Stimulated activated CD4-positive, alpha-beta T cell treated with anti-CD3 and anti-CD28 coated beads, Interleukin-12 subunit alpha, Interleukin-12 subunit beta, amount 100 ng/mL, for 48 hours (primary cell): ENCODE measurements at regions not wholly inside any gene's neighbourhood (a gene's known extent, or its start where the extent isn't known, plus 50 kb on each side); places are given as distances from the start of the nearest gene placed in this dataset.
"Not testable (repeated sequence)": the region's sequence is repeated elsewhere in the genome, so short reads cannot be mapped to it uniquely, and the experiment has no call there.

Experiments used
- DNase-seq, 3 donors: peaks; one replicate each; pipeline ENCODE4 v3.0.0-alpha.2; 2020; ENCODE audit warnings: low read depth in 2 of 3, low spot score in 1 of 3

- no peak for DNase-seq
These were observed 138.0 kb upstream of the HS3ST2 start for GRCh38 chr16:22675745-22676540.

DNA sequence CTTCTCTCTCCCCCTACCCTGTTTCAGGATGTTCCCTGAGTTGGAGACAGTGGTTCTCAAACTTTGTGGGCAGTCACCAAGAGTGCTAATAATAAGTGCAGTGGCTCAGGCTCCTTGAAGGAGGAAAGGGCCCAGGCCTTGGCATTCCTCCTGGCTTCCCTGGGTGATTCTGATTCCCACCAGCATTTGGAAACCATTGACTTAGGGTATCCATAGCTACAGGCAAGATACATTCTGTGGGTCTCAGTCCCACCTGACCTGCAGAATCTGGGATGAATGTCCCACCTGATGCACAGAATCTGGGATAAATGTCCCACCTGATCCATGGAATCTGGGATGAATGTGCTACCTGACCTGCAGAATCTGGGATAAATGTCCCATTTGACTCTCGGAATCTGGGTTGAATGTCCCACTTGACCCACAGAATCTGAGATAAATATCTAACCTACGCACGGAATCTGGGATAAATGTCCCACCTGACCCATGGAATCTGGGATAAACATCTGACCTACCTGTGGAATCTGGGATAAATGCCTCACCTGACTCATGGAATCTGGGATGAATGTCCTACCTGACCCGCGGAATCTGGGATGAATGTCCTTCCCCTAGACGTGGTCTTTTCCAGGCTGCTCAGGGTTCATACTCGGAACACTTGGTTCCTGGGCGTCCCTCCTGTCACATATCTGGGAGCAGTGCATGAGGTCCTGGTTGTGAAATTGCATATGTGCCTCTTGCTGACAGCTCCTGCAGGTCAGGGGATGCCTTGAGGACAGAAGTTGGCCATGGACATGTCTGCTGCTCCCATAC is 136.7 kb upstream of the HS3ST2 start:
- no peak for DNase-seq

DNA sequence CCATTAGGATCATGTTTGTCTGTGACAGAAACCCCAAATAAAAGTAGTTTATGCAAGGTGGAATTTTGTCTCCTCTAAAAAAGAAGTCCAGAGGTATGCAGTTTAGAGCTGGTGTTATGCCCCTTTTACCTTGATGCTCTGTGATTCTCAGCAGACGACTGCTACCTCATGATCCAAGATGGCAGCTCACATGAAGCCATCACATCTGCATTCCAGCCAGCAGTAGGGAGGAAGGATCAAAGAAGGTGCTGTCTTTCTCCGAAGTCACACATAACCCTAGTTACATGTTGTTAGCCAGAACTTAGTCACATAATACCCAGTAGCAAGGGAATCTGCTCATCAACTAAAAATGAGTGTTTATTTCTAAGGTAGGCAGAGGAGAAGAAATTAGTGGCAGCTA is 135.7 kb upstream of the HS3ST2 start:
- DNase-seq, result no peak

GRCh38 chr16:22681554-22682291 is 132.2 kb upstream of the HS3ST2 start:
- no peak for DNase-seq

- DNase-seq, result no peak
These were observed 130.7 kb upstream of the HS3ST2 start for GRCh38 chr16:22683258-22683657.

- no peak for DNase-seq
These were observed 130.0 kb upstream of the HS3ST2 start for GRCh38 chr16:22683730-22684573.

GRCh38 chr16:22684574-22685458 is 129.1 kb upstream of the HS3ST2 start:
- DNase-seq, result no peak

GRCh38 chr16:22685459-22685830 is 128.5 kb upstream of the HS3ST2 start:
- DNase-seq, result no peak

GRCh38 chr16:22687031-22687530 is 126.9 kb upstream of the HS3ST2 start:
- DNase-seq, result no peak

GRCh38 chr16:22688463-22688862 is 125.5 kb upstream of the HS3ST2 start:
- no peak for DNase-seq

DNA sequence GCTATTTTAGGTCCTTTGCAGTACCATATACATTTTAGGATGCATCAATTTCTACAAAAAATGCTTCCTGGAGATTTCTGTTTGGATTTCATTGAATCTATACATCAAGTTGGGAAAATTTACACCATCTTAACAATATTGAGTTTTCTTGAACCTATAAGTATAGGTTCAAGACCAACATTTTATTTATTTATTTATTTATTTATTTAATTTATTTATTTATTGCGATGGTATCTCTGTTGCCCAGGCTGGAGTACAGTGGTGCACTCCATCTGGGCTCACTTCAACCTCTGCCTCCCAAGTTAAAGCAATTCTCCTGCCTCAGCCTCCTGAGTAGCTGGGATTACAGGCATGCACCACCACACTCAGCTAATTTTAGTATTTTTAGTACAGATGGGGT is 125.0 kb upstream of the HS3ST2 start:
- no peak for DNase-seq

DNA sequence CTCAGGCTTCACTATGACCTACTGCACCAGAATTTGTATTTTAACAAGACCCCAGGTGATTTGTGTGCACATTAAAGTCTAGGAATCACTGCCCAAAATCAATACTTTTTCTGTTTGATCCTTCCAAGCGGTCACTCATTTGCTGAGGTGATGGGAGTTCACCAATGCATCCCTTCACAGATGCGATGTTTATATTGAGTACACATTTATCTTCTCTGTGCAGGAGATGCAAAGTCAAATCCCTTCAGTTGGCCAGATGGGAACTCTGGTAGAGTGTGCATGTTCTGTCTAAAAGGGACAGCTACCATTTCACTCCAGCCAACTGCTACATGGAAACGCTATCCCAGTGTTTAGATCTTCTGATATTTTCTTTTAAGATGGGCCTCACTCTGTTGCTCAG is 122.6 kb upstream of the HS3ST2 start:
- no peak for DNase-seq

GRCh38 chr16:22692034-22692433 is 121.9 kb upstream of the HS3ST2 start:
- no peak for DNase-seq

GRCh38 chr16:22692916-22693637 is 120.9 kb upstream of the HS3ST2 start:
- DNase-seq, result no peak

DNA sequence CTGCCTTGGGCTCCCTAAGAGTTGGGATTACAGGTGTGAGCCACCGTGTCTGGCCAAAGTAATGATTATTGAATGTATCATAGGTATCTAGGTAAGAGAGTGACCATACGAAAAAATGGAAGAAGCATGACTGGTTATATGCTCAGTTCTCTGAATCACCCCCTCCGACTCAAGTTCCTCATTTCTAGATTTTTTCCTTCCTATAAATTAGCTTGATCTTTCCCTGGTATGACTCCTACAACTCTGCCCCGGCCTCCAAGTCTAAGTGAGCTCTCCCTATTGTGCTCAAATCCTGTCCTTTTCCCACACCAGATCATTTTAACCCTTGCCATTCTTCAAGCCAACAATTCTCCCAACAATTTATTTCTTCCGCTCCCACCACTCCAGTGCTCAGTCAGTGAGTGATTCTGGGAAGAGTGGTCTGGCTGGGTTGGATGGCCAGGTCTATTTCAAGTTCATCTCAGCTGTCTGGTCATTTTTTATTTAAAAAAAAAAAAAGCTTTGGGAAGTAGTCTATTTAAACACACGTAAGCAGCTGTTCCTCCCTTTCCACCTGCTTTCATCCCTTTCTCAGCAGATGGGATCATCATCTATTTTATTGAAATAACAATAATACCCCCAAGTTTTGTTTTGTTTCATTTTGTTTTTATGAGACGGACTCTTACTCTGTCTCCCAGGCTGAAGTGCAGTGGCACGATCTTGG is 120.2 kb upstream of the HS3ST2 start:
- no peak for DNase-seq

GRCh38 chr16:22694887-22695382 is 119.0 kb upstream of the HS3ST2 start:
- DNase-seq, result no peak

DNA sequence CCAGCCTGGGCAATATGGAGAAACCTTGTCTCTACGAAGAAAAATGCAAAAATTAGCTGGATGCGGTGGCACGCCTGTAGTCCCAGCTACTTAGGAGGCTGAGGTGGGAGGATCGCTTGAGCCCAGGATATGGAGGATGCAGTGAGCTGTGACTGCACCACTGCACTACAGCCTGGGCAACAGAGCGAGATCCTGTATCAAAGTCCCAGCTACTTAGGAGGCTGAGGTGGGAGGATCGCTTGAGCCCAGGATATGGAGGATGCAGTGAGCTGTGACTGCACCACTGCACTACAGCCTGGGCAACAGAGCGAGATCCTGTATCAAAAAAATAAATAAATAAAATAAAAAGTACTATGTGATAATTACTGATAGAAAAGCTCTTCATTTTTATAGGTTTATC is 118.2 kb upstream of the HS3ST2 start:
- DNase-seq, result not testable (repeated sequence)

DNA sequence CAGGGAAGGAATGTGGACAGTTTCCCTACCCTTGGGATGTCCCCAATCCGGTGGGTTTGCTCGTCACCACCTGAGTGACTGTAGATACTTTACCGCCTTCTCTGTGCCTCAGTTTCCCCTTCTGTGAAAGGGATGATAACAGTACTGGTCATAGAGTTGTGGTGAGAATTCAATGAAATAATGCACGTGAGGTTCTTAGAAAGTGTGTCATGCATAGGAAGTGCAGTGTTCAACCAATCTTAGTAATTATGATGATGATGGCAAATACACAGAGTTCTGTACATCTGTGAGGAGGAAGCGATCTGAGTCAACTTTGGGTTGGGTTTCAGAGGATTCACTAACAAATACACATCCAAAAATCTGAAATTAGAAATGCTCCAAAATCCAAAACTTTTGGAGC is 114.6 kb upstream of the HS3ST2 start:
- no peak for DNase-seq
